ENCODE measurements at regions not wholly inside any gene's neighbourhood (a gene's known extent, or its start where the extent isn't known, plus 50 kb on each side); places are given as distances from the start of the nearest gene placed in this dataset.

DNA sequence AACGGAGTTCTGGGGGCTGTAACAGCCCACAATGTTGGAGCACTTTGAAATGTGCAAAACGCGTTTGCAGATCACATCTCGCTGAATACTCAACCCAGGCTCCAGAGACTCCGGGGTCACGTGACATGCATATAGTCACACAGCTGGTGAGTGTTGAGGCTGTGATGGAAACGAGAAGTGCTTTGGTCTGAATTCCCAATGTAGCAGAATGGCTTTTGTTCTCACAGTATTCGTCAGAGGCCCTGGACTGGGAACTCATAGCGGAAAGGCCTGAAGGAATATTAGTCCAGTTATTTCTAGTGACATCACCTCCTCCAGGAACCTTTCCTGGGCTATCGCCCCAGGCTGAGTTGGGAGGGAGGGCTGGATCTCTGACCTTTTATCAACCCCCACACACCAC, 95.8 kb upstream of the CRHR1 start:
- POLR2A ChIA-PET = no interaction called here
- CTCF ChIA-PET = no interaction called here

DNA sequence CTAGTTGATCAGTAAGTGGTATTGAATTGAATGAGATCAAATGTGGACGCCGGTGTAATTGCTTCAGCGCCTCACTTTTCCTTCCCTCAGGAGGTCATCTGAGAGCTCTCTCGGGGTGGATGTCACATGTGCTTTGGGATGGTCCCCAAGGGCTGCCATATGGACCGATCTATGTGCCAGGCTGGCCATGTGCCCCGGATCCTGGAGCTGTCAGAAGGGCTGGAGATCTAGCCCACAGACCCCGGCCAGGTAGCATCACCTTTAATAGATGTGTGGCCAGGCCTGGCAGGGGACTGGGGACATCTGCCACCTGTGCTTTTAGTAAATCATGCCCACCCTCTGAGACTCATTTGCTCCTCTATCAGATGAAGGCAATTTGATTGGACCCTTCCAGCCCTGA, 95.3 kb upstream of the CRHR1 start:
- H3K4me3 ChIP-seq (ENCODE audit: low read depth, low read length) = no peak overlapping the region
- TF ChIP-seq, protein P1, sequence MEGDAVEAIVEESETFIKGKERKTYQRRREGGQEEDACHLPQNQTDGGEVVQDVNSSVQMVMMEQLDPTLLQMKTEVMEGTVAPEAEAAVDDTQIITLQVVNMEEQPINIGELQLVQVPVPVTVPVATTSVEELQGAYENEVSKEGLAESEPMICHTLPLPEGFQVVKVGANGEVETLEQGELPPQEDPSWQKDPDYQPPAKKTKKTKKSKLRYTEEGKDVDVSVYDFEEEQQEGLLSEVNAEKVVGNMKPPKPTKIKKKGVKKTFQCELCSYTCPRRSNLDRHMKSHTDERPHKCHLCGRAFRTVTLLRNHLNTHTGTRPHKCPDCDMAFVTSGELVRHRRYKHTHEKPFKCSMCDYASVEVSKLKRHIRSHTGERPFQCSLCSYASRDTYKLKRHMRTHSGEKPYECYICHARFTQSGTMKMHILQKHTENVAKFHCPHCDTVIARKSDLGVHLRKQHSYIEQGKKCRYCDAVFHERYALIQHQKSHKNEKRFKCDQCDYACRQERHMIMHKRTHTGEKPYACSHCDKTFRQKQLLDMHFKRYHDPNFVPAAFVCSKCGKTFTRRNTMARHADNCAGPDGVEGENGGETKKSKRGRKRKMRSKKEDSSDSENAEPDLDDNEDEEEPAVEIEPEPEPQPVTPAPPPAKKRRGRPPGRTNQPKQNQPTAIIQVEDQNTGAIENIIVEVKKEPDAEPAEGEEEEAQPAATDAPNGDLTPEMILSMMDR (IDR thresholded peaks at IDR 0.05; ENCODE audit: insufficient read depth, low read length, missing control alignments) = no peak
- ChIA-PET POLR2A (no interaction called here), CTCF (no interaction called here)
- no peak for DNase-seq (ENCODE audit: low read depth, low spot score)

More for the DNA sequence above, 95.8 kb upstream of the CRHR1 start:
- TF ChIP-seq, protein P1 (IDR thresholded peaks at IDR 0.05; ENCODE audit: insufficient read depth, low read length, missing control alignments) = no peak
- DNase-seq (ENCODE audit: low read depth, low spot score) = no peak
- H3K4me3 ChIP-seq (ENCODE audit: low read depth, low read length) = no peak overlapping the region

DNA sequence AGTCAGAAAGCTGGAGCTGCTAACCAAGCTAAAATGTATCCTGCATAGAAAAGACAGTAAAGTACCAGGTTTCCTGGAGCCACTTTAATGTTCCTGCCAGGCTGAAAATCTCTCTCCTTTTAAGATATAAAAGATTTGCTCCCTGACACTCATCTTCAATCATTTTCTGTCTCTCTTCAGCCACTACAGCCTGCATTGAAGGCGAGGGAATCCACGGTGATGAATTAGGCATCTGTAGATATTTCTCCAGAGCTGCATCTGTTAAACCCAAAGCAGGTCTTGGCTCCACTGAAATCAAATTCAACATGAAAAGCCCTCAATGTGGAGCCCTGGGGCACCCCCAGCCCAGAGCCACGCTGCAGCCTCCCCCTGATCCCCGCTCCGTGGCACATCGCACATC, 94.7 kb upstream of the CRHR1 start:
- ChIA-PET CTCF (no interaction called here), POLR2A (no interaction called here)
- H3K4me3 ChIP-seq (ENCODE audit: low read depth, low read length) = no peak overlapping the region
- TF ChIP-seq, protein P1 (IDR thresholded peaks at IDR 0.05; ENCODE audit: insufficient read depth, low read length, missing control alignments) = no peak
- DNase-seq (ENCODE audit: low read depth, low spot score) = no peak

DNA sequence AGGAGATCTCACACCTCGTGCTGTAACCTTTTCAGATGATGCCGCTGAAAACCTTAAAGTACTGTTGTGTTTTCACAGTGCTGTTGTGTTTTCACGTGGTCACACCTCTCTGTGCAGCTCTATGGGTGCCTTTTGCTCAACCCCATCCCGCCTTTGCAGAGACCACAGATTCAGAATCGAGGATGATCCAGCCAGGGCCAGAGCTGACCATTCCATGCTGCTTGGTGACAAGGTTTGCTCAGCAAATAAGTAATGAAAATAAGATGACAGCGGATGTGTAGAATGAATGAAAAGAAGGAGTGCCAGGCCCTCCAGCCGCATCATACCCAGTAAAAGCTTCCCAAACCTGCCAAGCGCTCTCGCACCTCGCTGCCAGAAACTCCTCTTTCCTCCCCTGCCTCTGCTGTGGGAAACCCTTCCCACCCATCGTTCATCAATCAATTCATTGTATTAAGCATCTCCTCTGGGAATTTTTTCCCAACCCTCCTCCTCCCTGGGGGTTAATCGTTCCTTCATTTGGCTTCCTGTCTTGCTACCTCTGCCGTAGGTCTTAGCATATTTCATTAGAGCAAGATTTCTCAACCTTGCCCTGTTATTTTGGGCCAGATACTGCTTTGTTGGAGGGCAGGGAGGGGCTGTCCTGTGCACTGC, 93.4 kb upstream of the CRHR1 start:
- TF ChIP-seq, protein P1 (IDR thresholded peaks at IDR 0.05; ENCODE audit: insufficient read depth, low read length, missing control alignments) = no peak
- POLR2A ChIA-PET = no interaction called here
- DNase-seq (ENCODE audit: low read depth, low spot score) = no peak
- CTCF ChIA-PET = no interaction called here
- no peak overlapping the region for H3K4me3 ChIP-seq (ENCODE audit: low read depth, low read length)

DNA sequence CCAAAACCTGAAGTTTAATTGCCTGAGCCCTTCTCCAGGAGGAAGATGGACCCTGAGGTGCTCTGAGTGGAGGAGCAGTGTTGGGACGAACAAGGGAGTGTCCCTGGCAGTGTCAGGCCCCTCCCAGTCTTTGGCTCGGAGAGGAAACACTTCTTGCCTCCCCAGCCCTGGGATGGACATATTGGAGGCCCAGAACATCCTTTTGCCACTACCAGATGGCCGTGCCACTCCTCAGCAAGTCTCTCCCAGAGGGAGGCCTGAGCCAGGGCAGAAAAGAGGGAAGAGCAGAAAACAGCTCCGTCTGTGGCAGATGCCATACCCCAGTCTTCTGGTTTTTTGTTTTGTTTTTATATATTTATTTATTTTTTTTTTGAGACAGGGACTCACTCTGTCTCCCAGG, 91.5 kb upstream of the CRHR1 start:
- no peak for DNase-seq (ENCODE audit: low read depth, low spot score)
- ChIA-PET CTCF (no interaction called here), POLR2A (no interaction called here)

DNA sequence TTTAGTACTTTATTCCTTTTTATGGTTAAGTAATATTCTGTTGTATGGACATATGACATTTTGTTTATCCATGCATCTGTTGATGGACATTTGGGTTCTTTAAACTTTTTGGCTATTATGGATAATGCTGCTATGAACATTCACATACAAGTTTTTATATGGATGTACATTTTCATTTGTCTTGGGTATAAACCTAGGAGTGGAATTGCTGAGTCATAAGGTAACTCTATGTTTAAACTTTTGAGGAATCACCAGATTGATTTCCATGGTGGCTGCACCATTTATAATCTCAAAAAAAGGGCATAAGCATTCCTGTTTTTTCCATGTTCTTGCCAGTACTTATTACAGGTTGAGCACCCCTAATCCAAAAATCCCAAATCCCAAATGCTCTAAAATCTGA, 90.3 kb upstream of the CRHR1 start:
- POLR2A ChIA-PET = no interaction called here
- TF ChIP-seq, protein P1 (IDR thresholded peaks at IDR 0.05; ENCODE audit: insufficient read depth, low read length, missing control alignments) = no peak
- DNase-seq (ENCODE audit: low read depth, low spot score) = no peak
- CTCF ChIA-PET = no interaction called here
- H3K4me3 ChIP-seq (ENCODE audit: low read depth, low read length) = no peak overlapping the region

More for the DNA sequence above, 91.5 kb upstream of the CRHR1 start:
- H3K4me3 ChIP-seq (ENCODE audit: low read depth, low read length) = no peak overlapping the region
- TF ChIP-seq, protein P1 (IDR thresholded peaks at IDR 0.05; ENCODE audit: insufficient read depth, low read length, missing control alignments) = no peak
